Stomach (tissue), 8 donors: ENCODE measurements at regions not wholly inside any gene's neighbourhood (a gene's known extent, or its start where the extent isn't known, plus 50 kb on each side); places are given as distances from the start of the nearest gene placed in this dataset.

Experiments
- DNase-seq, 2 donors: peaks; one replicate each; pipeline versions ENCODE4 v3.0.0 to v3.0.0-alpha.2; 2013 to 2019
- H3K27ac ChIP-seq, 5 donors: fragments of 200-600 bp in 4 of 5; sonication (generic) in 4 of 5; one replicate each; pipeline ENCODE4 v1.5.1; 2013 to 2019; ENCODE audit warnings: mild to moderate bottlenecking in 1 of 5, moderate library complexity in 1 of 5
- H3K27me3 ChIP-seq, 3 donors: fragments of 200-600 bp; sonication (generic); one replicate each; pipeline ENCODE4 v1.5.1; 2017 to 2019; ENCODE audit warnings: mixed run types in 1 of 3
- H3K36me3 ChIP-seq, 4 donors: fragments of 200-600 bp; sonication (generic); 1 replicate in 3 of 4; 2 replicates in 1 of 4; pipeline ENCODE4 v1.5.1; 2016 to 2019
- H3K4me1 ChIP-seq, 4 donors: fragments of 200-600 bp; sonication (generic); one replicate each; pipeline ENCODE4 v1.5.1; 2016 to 2019
- H3K4me3 ChIP-seq, 4 donors: fragments of 200-600 bp; sonication (generic) in 3 of 4; one replicate each; pipeline ENCODE4 v1.5.1; 2016 to 2019; ENCODE audit warnings: mild to moderate bottlenecking in 1 of 4
- H3K9me3 ChIP-seq, 4 donors: fragments of 200-600 bp; sonication (generic); one replicate each; pipeline ENCODE4 v1.5.1; 2016 to 2019
- EP300 ChIP-seq: sonication (generic); formaldehyde crosslinking; IDR thresholded peaks from one replicate; pipeline ENCODE4 v1.6.1; 2017; ENCODE audit warnings: antibody characterized with exemption
- POLR2A ChIP-seq, 4 donors: fragments of 450-650 bp; IDR thresholded peaks; one replicate each; pipeline ENCODE4 v1.6.1; 2016; ENCODE audit warnings: antibody characterized with exemption in 4 of 4, control low read depth in 2 of 4, mild to moderate bottlenecking in 1 of 4, moderate library complexity in 1 of 4
- POLR2AphosphoS5 ChIP-seq, 3 donors: sonication (generic); formaldehyde crosslinking; IDR thresholded peaks; one replicate each; pipeline ENCODE4 v1.6.1; 2016; ENCODE audit warnings: antibody characterized with exemption in 3 of 3
- WGBS, 5 donors: extraction: QIAGEN DNeasy Blood & Tissue Kit in 3 of 5; methylation state at CpG; one replicate each; pipeline versions ENCODE4 v1.1.5 to v1.1.7; 2013 to 2018; 5-methylcytosine and 5-hydroxymethylcytosine counted together
- intact Hi-C: fragments of 100-400 bp; cut with DNase I; formaldehyde crosslinking; loops from one replicate; pipeline ENCODE4 v1.15.1; 2023; ENCODE audit warnings: low total_unique reads
- TF ChIP-seq, protein P1 (sequence below), 7 experiments: fragments of 450-650 bp in 4 of 7; fragments of 200-600 bp in 3 of 7; sonication (generic) in 3 of 7; IDR thresholded peaks; one replicate each; pipeline ENCODE4 v1.5.1; 2016 to 2019; ENCODE audit warnings: antibody characterized with exemption in 7 of 7, control low read depth in 2 of 7, mild to moderate bottlenecking in 1 of 7
- donor health status: healthy with polysubstance abuse.
- donor health status: Bipolar disorder and iron deficiency.
- donor health status: healthy.

DNA sequence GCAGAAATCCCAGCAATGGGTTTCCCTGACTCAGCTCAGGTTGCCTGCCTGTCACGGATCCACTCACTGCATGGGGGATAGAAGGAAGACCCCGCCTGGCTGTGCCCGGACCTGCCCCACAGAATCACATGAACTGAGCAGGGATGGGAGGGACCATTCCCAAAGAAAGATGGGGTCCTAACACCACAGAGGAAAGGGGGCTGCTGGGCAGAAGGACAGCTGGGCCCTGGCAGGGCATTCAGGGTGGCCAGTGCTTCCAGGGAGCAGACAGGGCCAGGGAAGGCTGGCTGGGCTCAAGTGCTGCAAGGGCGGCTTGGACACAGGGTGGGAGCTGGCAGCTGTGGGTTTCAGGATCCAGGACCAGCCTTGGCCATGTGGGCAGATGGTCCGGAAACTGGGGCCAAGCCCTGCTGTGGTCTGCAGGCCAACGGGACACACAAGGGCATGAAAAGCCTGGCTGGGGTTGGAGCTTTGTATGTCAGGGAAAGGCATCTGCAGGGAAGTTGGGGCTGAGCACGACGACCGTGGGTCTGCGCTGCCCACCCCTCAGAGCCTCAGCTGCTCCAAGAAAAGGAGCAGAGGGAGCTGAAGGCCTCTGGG is 723.9 kb downstream of the PTPRU start:
- Histone ChIP-seq H3K36me3 (no peaks in the 10 kb centered on the region), H3K4me1 (no peaks in the 10 kb centered on the region), H3K4me3 (no peak overlapping the region), H3K27ac (no peak overlapping the region), H3K9me3 (no peaks in the 10 kb centered on the region), H3K27me3 (peaks cover 0 to 59% (median 0%) of the 10 kb centered on the region in 3 donors)
- TF ChIP-seq, protein P1, sequence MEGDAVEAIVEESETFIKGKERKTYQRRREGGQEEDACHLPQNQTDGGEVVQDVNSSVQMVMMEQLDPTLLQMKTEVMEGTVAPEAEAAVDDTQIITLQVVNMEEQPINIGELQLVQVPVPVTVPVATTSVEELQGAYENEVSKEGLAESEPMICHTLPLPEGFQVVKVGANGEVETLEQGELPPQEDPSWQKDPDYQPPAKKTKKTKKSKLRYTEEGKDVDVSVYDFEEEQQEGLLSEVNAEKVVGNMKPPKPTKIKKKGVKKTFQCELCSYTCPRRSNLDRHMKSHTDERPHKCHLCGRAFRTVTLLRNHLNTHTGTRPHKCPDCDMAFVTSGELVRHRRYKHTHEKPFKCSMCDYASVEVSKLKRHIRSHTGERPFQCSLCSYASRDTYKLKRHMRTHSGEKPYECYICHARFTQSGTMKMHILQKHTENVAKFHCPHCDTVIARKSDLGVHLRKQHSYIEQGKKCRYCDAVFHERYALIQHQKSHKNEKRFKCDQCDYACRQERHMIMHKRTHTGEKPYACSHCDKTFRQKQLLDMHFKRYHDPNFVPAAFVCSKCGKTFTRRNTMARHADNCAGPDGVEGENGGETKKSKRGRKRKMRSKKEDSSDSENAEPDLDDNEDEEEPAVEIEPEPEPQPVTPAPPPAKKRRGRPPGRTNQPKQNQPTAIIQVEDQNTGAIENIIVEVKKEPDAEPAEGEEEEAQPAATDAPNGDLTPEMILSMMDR (IDR thresholded peaks at IDR 0.05): no peak
- TF ChIP-seq EP300 (no peak), POLR2A (IDR thresholded peaks at IDR 0.05) (no peak), POLR2AphosphoS5 (IDR thresholded peaks at IDR 0.05) (no peak)
- peak in 1 of 2 donors; percentile 19 for DNase-seq
- 72 to 82% (median 79%) methylated on average over 10 of the region's 10 CpGs for WGBS, 5 donors
- intact Hi-C loops: no loop called here

DNA sequence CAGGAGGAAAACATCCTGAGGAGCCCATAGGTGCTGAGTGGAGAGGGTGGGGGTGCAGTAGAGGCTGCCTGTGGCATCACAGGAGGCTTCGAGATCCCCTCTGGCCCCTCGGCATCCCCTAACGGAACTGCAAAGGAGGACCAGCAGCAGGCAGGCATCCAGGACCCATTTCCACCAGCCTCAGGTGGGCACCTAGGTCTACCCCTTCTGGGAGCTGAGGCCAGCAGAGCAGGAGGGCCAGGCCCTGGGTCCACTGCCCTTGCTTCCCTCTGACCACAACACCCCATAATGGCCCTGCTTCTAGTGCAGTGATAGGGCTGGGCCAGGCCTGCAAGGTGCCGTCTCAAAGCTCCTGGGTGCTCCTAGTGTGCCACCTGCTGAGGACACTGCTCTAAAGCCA is 723.0 kb downstream of the PTPRU start:
- TF ChIP-seq, protein P1 (IDR thresholded peaks at IDR 0.05): no peak
- TF ChIP-seq EP300 (no peak), POLR2A (IDR thresholded peaks at IDR 0.05) (no peak), POLR2AphosphoS5 (IDR thresholded peaks at IDR 0.05) (no peak)
- intact Hi-C loops: no loop called here
- 71 to 92% (median 87%) methylated on average over 3 to 4 of the region's 4 CpGs for WGBS, 5 donors

GRCh38 chr1:29958271-29958670 is 721.9 kb downstream of the PTPRU start:
- intact Hi-C loops: no loop called here
- Histone ChIP-seq H3K27me3 (peaks cover 0 to 58% (median 0%) of the 10 kb centered on the region in 3 donors), H3K27ac (no peak overlapping the region), H3K9me3 (no peaks in the 10 kb centered on the region), H3K4me3 (no peak overlapping the region), H3K4me1 (no peaks in the 10 kb centered on the region), H3K36me3 (no peaks in the 10 kb centered on the region)
- WGBS, 5 donors: 83 to 92% (median 86%) methylated on average over 5 of the region's 5 CpGs
- TF ChIP-seq, protein P1 (IDR thresholded peaks at IDR 0.05): no peak
- TF ChIP-seq POLR2AphosphoS5 (IDR thresholded peaks at IDR 0.05) (no peak), POLR2A (IDR thresholded peaks at IDR 0.05) (no peak), EP300 (no peak)
- DNase-seq: peak in 1 of 2 donors; percentile 7

More for the DNA sequence above, 723.0 kb downstream of the PTPRU start:
- Histone ChIP-seq H3K9me3 (no peaks in the 10 kb centered on the region), H3K27me3 (peaks cover 0 to 59% (median 0%) of the 10 kb centered on the region in 3 donors), H3K4me1 (no peaks in the 10 kb centered on the region), H3K36me3 (no peaks in the 10 kb centered on the region), H3K4me3 (no peak overlapping the region), H3K27ac (no peak overlapping the region)
- DNase-seq: no peak

GRCh38 chr1:29956349-29957030 is 720.2 kb downstream of the PTPRU start:
- H3K4me1 ChIP-seq: no peaks in the 10 kb centered on the region
- no peak for DNase-seq
- intact Hi-C loops: no loop called here

More at GRCh38 chr1:29956349-29957030, 720.2 kb downstream of the PTPRU start:
- Histone ChIP-seq H3K27ac (no peak overlapping the region), H3K9me3 (no peaks in the 10 kb centered on the region), H3K4me3 (no peak overlapping the region), H3K27me3 (peaks cover 0 to 45% (median 0%) of the 10 kb centered on the region in 3 donors), H3K36me3 (no peaks in the 10 kb centered on the region)
- TF ChIP-seq, protein P1 (IDR thresholded peaks at IDR 0.05): no peak
- TF ChIP-seq POLR2AphosphoS5 (IDR thresholded peaks at IDR 0.05): no peak
- TF ChIP-seq EP300: no peak
- no peak for TF ChIP-seq POLR2A (IDR thresholded peaks at IDR 0.05)
- WGBS, 5 donors: 84 to 91% (median 88%) methylated on average over 4 of the region's 4 CpGs
